ENCODE measurements at regions not wholly inside any gene's neighbourhood (a gene's known extent, or its start where the extent isn't known, plus 50 kb on each side); places are given as distances from the start of the nearest gene placed in this dataset.

- H3K27me3 ChIP-seq (ENCODE audit: insufficient read depth, low read length): no peaks in the 10 kb centered on the region
- no peaks in the 10 kb centered on the region for H3K79me2 ChIP-seq (ENCODE audit: control insufficient read depth, insufficient read depth, low read length, unreplicated experiment)
- H2AFZ ChIP-seq (ENCODE audit: low read length, unreplicated experiment): no peak overlapping the region
- H3K4me3 ChIP-seq (ENCODE audit: low read depth, low read length): no peak overlapping the region
- H3K27ac ChIP-seq (ENCODE audit: low read depth, low read length): no peak overlapping the region
- no peaks in the 10 kb centered on the region for H3K4me1 ChIP-seq (ENCODE audit: control insufficient read depth, insufficient read depth, low read length, unreplicated experiment)
- no peaks in the 10 kb centered on the region for H3K36me3 ChIP-seq (ENCODE audit: insufficient read depth, low read length)
Measured at GRCh38 chr1:87437663-87438295, 109.1 kb downstream of the LMO4 start.

- H3K36me3 ChIP-seq (ENCODE audit: insufficient read depth, low read length): no peaks in the 10 kb centered on the region
Measured at GRCh38 chr1:87439821-87440220, 111.1 kb downstream of the LMO4 start.

GRCh38 chr1:87449348-87449963, 120.8 kb downstream of the LMO4 start:
- Histone ChIP-seq H3K36me3 (ENCODE audit: insufficient read depth, low read length) (no peaks in the 10 kb centered on the region), H3K4me1 (ENCODE audit: control insufficient read depth, insufficient read depth, low read length, unreplicated experiment) (no peaks in the 10 kb centered on the region), H2AFZ (ENCODE audit: low read length, unreplicated experiment) (no peak overlapping the region), H3K27ac (ENCODE audit: low read depth, low read length) (no peak overlapping the region), H3K27me3 (ENCODE audit: insufficient read depth, low read length) (no peaks in the 10 kb centered on the region), H3K79me2 (ENCODE audit: control insufficient read depth, insufficient read depth, low read length, unreplicated experiment) (no peaks in the 10 kb centered on the region), H3K4me3 (ENCODE audit: low read depth, low read length) (no peak overlapping the region)

More at GRCh38 chr1:87439821-87440220, 111.1 kb downstream of the LMO4 start:
- Histone ChIP-seq H3K79me2 (ENCODE audit: control insufficient read depth, insufficient read depth, low read length, unreplicated experiment) (no peaks in the 10 kb centered on the region), H3K4me3 (ENCODE audit: low read depth, low read length) (no peak overlapping the region), H3K27ac (ENCODE audit: low read depth, low read length) (no peak overlapping the region), H3K27me3 (ENCODE audit: insufficient read depth, low read length) (no peaks in the 10 kb centered on the region), H2AFZ (ENCODE audit: low read length, unreplicated experiment) (no peak overlapping the region), H3K4me1 (ENCODE audit: control insufficient read depth, insufficient read depth, low read length, unreplicated experiment) (no peaks in the 10 kb centered on the region)

DNA sequence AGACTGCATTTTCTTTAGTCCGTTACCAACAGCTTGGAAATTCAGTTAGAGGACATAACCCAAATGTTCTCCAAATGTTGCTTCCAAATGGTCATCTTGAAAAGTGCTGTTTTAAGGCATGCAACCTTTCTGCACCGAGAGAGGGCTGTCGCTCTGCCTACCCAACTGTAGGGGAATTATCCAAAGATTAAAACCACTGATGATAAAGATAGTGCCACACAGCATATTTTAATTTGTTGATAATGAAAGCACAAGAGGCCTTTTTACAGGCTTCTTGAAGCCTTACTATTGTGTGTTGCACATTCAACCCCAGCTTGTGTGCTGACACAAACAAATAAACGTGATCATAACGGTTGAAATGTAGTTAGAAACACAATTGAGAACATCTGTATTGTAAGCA, 121.5 kb downstream of the LMO4 start:
- Histone ChIP-seq H3K4me3 (ENCODE audit: low read depth, low read length) (no peak overlapping the region), H3K36me3 (ENCODE audit: insufficient read depth, low read length) (no peaks in the 10 kb centered on the region), H3K79me2 (ENCODE audit: control insufficient read depth, insufficient read depth, low read length, unreplicated experiment) (no peaks in the 10 kb centered on the region), H3K4me1 (ENCODE audit: control insufficient read depth, insufficient read depth, low read length, unreplicated experiment) (no peaks in the 10 kb centered on the region), H2AFZ (ENCODE audit: low read length, unreplicated experiment) (no peak overlapping the region), H3K27ac (ENCODE audit: low read depth, low read length) (no peak overlapping the region), H3K27me3 (ENCODE audit: insufficient read depth, low read length) (no peaks in the 10 kb centered on the region)

GRCh38 chr1:87450615-87451209, 122.0 kb downstream of the LMO4 start:
- H3K27me3 ChIP-seq (ENCODE audit: insufficient read depth, low read length): no peaks in the 10 kb centered on the region
- H3K79me2 ChIP-seq (ENCODE audit: control insufficient read depth, insufficient read depth, low read length, unreplicated experiment): no peaks in the 10 kb centered on the region
- H3K4me1 ChIP-seq (ENCODE audit: control insufficient read depth, insufficient read depth, low read length, unreplicated experiment): no peaks in the 10 kb centered on the region
- H3K4me3 ChIP-seq (ENCODE audit: low read depth, low read length): no peak overlapping the region
- no peaks in the 10 kb centered on the region for H3K36me3 ChIP-seq (ENCODE audit: insufficient read depth, low read length)
- no peak overlapping the region for H2AFZ ChIP-seq (ENCODE audit: low read length, unreplicated experiment)
- H3K27ac ChIP-seq (ENCODE audit: low read depth, low read length): no peak overlapping the region

GRCh38 chr1:87451229-87451920, 122.7 kb downstream of the LMO4 start:
- H3K4me3 ChIP-seq (ENCODE audit: low read depth, low read length): no peak overlapping the region
- no peaks in the 10 kb centered on the region for H3K36me3 ChIP-seq (ENCODE audit: insufficient read depth, low read length)
- no peaks in the 10 kb centered on the region for H3K27me3 ChIP-seq (ENCODE audit: insufficient read depth, low read length)
- no peak overlapping the region for H3K27ac ChIP-seq (ENCODE audit: low read depth, low read length)
- no peaks in the 10 kb centered on the region for H3K4me1 ChIP-seq (ENCODE audit: control insufficient read depth, insufficient read depth, low read length, unreplicated experiment)
- no peak overlapping the region for H2AFZ ChIP-seq (ENCODE audit: low read length, unreplicated experiment)
- H3K79me2 ChIP-seq (ENCODE audit: control insufficient read depth, insufficient read depth, low read length, unreplicated experiment): no peaks in the 10 kb centered on the region

GRCh38 chr1:87452648-87453047, 124.0 kb downstream of the LMO4 start:
- no peak overlapping the region for H3K27ac ChIP-seq (ENCODE audit: low read depth, low read length)
- H3K4me3 ChIP-seq (ENCODE audit: low read depth, low read length): no peak overlapping the region
- H3K27me3 ChIP-seq (ENCODE audit: insufficient read depth, low read length): no peaks in the 10 kb centered on the region
- no peak overlapping the region for H2AFZ ChIP-seq (ENCODE audit: low read length, unreplicated experiment)
- no peaks in the 10 kb centered on the region for H3K79me2 ChIP-seq (ENCODE audit: control insufficient read depth, insufficient read depth, low read length, unreplicated experiment)
- no peaks in the 10 kb centered on the region for H3K36me3 ChIP-seq (ENCODE audit: insufficient read depth, low read length)
- no peaks in the 10 kb centered on the region for H3K4me1 ChIP-seq (ENCODE audit: control insufficient read depth, insufficient read depth, low read length, unreplicated experiment)

DNA sequence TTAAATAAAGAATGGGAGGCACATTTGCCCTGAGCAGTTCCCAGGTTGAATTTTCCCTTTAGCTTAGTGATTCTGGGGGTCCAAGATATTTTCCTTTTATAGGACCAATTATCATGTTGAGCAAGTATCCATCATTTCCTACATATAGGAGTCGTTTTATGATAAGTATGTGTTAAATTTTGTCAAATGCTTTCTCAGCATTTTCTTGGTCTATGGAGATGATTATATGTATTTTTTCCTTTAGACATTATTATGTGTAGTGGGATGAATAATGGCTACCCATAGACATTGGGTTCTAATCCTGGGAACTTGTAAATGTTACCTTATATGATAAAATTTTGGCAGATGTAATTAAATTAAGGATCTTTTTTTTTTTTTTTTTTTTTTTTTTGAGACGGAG, 128.7 kb downstream of the LMO4 start:
- H2AFZ ChIP-seq (ENCODE audit: low read length, unreplicated experiment): no peak overlapping the region
- H3K4me3 ChIP-seq (ENCODE audit: low read depth, low read length): no peak overlapping the region
- H3K36me3 ChIP-seq (ENCODE audit: insufficient read depth, low read length): no peaks in the 10 kb centered on the region
- H3K27ac ChIP-seq (ENCODE audit: low read depth, low read length): no peak overlapping the region
- no peaks in the 10 kb centered on the region for H3K4me1 ChIP-seq (ENCODE audit: control insufficient read depth, insufficient read depth, low read length, unreplicated experiment)
- no peaks in the 10 kb centered on the region for H3K79me2 ChIP-seq (ENCODE audit: control insufficient read depth, insufficient read depth, low read length, unreplicated experiment)
- no peaks in the 10 kb centered on the region for H3K27me3 ChIP-seq (ENCODE audit: insufficient read depth, low read length)

DNA sequence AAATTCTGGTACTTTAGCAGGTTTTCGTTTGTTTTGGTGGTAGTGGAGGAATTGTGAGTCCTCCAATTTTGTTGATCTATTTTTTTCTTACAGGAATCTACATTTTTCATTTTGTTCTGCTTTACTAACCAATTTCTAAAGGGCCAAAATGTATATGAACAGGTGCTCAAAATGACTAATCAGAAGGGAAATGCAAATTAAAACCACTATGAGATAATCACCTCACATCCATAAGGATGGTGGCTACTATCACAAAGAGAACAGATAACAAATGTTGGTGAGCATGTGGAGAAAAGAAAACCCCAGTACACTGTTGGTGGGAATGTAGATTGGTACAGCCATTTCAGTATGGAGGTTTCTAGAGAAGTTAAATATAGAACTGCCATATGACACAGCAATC, 134.2 kb downstream of the LMO4 start:
- Histone ChIP-seq H3K79me2 (ENCODE audit: control insufficient read depth, insufficient read depth, low read length, unreplicated experiment) (no peaks in the 10 kb centered on the region), H3K36me3 (ENCODE audit: insufficient read depth, low read length) (no peaks in the 10 kb centered on the region), H3K27ac (ENCODE audit: low read depth, low read length) (no peak overlapping the region), H3K4me3 (ENCODE audit: low read depth, low read length) (no peak overlapping the region), H2AFZ (ENCODE audit: low read length, unreplicated experiment) (no peak overlapping the region), H3K4me1 (ENCODE audit: control insufficient read depth, insufficient read depth, low read length, unreplicated experiment) (no peaks in the 10 kb centered on the region), H3K27me3 (ENCODE audit: insufficient read depth, low read length) (no peaks in the 10 kb centered on the region)

GRCh38 chr1:87464022-87464490, 135.4 kb downstream of the LMO4 start:
- Histone ChIP-seq H2AFZ (ENCODE audit: low read length, unreplicated experiment) (no peak overlapping the region), H3K4me3 (ENCODE audit: low read depth, low read length) (no peak overlapping the region), H3K79me2 (ENCODE audit: control insufficient read depth, insufficient read depth, low read length, unreplicated experiment) (no peaks in the 10 kb centered on the region), H3K36me3 (ENCODE audit: insufficient read depth, low read length) (no peaks in the 10 kb centered on the region), H3K27me3 (ENCODE audit: insufficient read depth, low read length) (no peaks in the 10 kb centered on the region), H3K4me1 (ENCODE audit: control insufficient read depth, insufficient read depth, low read length, unreplicated experiment) (no peaks in the 10 kb centered on the region), H3K27ac (ENCODE audit: low read depth, low read length) (no peak overlapping the region)
